Right lobe of liver (tissue), 6 donors: ENCODE measurements at regions not wholly inside any gene's neighbourhood (a gene's known extent, or its start where the extent isn't known, plus 50 kb on each side); places are given as distances from the start of the nearest gene placed in this dataset.

Experiments used
- ATAC-seq, 4 donors: fragments of 200-7000 bp; cut with Tn5 transposase; one replicate each; pipeline ENCODE4 v1.9.1; 2020; ENCODE audit warnings: mild to moderate bottlenecking in 4 of 4, moderate library complexity in 4 of 4
- DNase-seq, 3 donors: peaks; one replicate each; pipeline ENCODE4 v3.0.0-alpha.2; 2020
- H3K27ac ChIP-seq, 3 donors: fragments of 200-600 bp; one replicate each; pipeline ENCODE4 v1.8.0; 2022
- H3K27me3 ChIP-seq, 2 donors: fragments of 200-600 bp; one replicate each; pipeline ENCODE4 v1.8.0; 2022
- H3K36me3 ChIP-seq, 4 donors: fragments of 200-600 bp; sonication (generic) in 1 of 4; one replicate each; pipeline versions ENCODE4 v1.5.1 to v1.8.0; 2017 to 2022; ENCODE audit warnings: control low read depth in 1 of 4
- H3K4me1 ChIP-seq, 4 donors: fragments of 200-600 bp; sonication (generic) in 1 of 4; one replicate each; pipeline versions ENCODE4 v1.5.1 to v1.8.0; 2017 to 2022; ENCODE audit warnings: control low read depth in 1 of 4
- H3K4me3 ChIP-seq, 3 donors: fragments of 200-600 bp; one replicate each; pipeline ENCODE4 v1.8.0; 2022
- H3K9me3 ChIP-seq, 4 donors: fragments of 200-600 bp; sonication (generic) in 1 of 4; one replicate each; pipeline versions ENCODE4 v1.5.1 to v1.8.0; 2017 to 2022; ENCODE audit warnings: control low read depth in 1 of 4
- CTCF ChIP-seq, 4 donors: fragments of 200-600 bp in 3 of 4; fragments of 450-650 bp in 1 of 4; IDR thresholded peaks; one replicate each; pipeline versions ENCODE4 v1.5.1 to v1.8.0; 2016 to 2022; ENCODE audit warnings: antibody characterized with exemption in 4 of 4, mild to moderate bottlenecking in 2 of 4
- POLR2A ChIP-seq: fragments of 450-650 bp; IDR thresholded peaks from one replicate; pipeline ENCODE4 v1.6.1; 2017; ENCODE audit warnings: antibody characterized with exemption, mild to moderate bottlenecking
- WGBS: methylation state at CpG from one replicate; pipeline ENCODE4 v1.1.6; 2018; ENCODE audit warnings: low coverage, low lambda C conversion rate; ENCODE audit not compliant: insufficient coverage; ENCODE audit errors: missing lambda C conversion rate; 5-methylcytosine and 5-hydroxymethylcytosine counted together
- intact Hi-C, 2 donors: fragments of 100-400 bp; cut with DNase I; formaldehyde crosslinking; loops; one replicate each; pipeline versions ENCODE4 v1.11.2 to v1.14.1; 2022
- donor health status: DM: no; HTN: yes; CAD: no.
- donor health status: DM: no; HTN: no; CAD: no.
- donor health status: DM: no; HTN: no; CAD: no.
- donor health status: DM: no; HTN: yes; CAD: no.
- donor health status: DM: no; HTN: yes; CAD: no.

GRCh38 chr18:27855486-27855885 is 321.4 kb downstream of the CDH2 start:
- Histone ChIP-seq H3K36me3 (no peaks in the 10 kb centered on the region), H3K9me3 (no peaks in the 10 kb centered on the region), H3K4me1 (no peaks in the 10 kb centered on the region), H3K27me3 (no peaks in the 10 kb centered on the region), H3K27ac (no peak overlapping the region), H3K4me3 (no peak overlapping the region)
- no peak for ATAC-seq
- TF ChIP-seq CTCF (IDR thresholded peaks at IDR 0.05) (no peak), POLR2A (no peak)
- intact Hi-C loops = no loop called here
- no peak for DNase-seq

- no peaks in the 10 kb centered on the region for H3K4me1 ChIP-seq
- H3K27ac ChIP-seq = no peak overlapping the region
- H3K36me3 ChIP-seq = no peaks in the 10 kb centered on the region
- 100% methylated on average over 1 of the region's 1 CpG for WGBS
- ATAC-seq (no peak), DNase-seq (no peak)
- no peak overlapping the region for H3K4me3 ChIP-seq
- TF ChIP-seq POLR2A (no peak), CTCF (IDR thresholded peaks at IDR 0.05) (no peak)
- no peaks in the 10 kb centered on the region for H3K27me3 ChIP-seq
- intact Hi-C loops = no loop called here
- H3K9me3 ChIP-seq = no peaks in the 10 kb centered on the region
These were observed 322.3 kb downstream of the CDH2 start for GRCh38 chr18:27854631-27855030.

- Histone ChIP-seq H3K9me3 (no peaks in the 10 kb centered on the region), H3K4me1 (no peaks in the 10 kb centered on the region), H3K27ac (no peak overlapping the region), H3K4me3 (no peak overlapping the region), H3K27me3 (no peaks in the 10 kb centered on the region), H3K36me3 (no peaks in the 10 kb centered on the region)
- ATAC-seq (no peak), DNase-seq (no peak)
- intact Hi-C loops = no loop called here
- TF ChIP-seq POLR2A (no peak), CTCF (IDR thresholded peaks at IDR 0.05) (no peak)
- WGBS = 69% methylated on average over 4 of the region's 4 CpGs
These were observed 328.6 kb downstream of the CDH2 start for GRCh38 chr18:27848336-27848735.

GRCh38 chr18:27847412-27847811 is 329.5 kb downstream of the CDH2 start:
- H3K4me3 ChIP-seq = no peak overlapping the region
- DNase-seq = no peak
- intact Hi-C loops = no loop called here
- TF ChIP-seq POLR2A = no peak
- no peaks in the 10 kb centered on the region for H3K9me3 ChIP-seq
- ATAC-seq = no peak
- no peaks in the 10 kb centered on the region for H3K36me3 ChIP-seq
- no peaks in the 10 kb centered on the region for H3K27me3 ChIP-seq
- H3K4me1 ChIP-seq = no peaks in the 10 kb centered on the region
- 35% methylated on average over 4 of the region's 4 CpGs for WGBS
- no peak overlapping the region for H3K27ac ChIP-seq

GRCh38 chr18:27845897-27846296 is 331.0 kb downstream of the CDH2 start:
- intact Hi-C loops = no loop called here
- no peak for TF ChIP-seq CTCF (IDR thresholded peaks at IDR 0.05)
- no peak for TF ChIP-seq POLR2A
- no peak for DNase-seq
- Histone ChIP-seq H3K4me1 (no peaks in the 10 kb centered on the region), H3K27ac (no peak overlapping the region), H3K9me3 (no peaks in the 10 kb centered on the region), H3K36me3 (no peaks in the 10 kb centered on the region), H3K4me3 (no peak overlapping the region), H3K27me3 (no peaks in the 10 kb centered on the region)
- WGBS = 52% methylated on average over 2 of the region's 2 CpGs
- no peak for ATAC-seq
